ENCODE measurements at regions not wholly inside any gene's neighbourhood (a gene's known extent, or its start where the extent isn't known, plus 50 kb on each side); places are given as distances from the start of the nearest gene placed in this dataset.

DNA sequence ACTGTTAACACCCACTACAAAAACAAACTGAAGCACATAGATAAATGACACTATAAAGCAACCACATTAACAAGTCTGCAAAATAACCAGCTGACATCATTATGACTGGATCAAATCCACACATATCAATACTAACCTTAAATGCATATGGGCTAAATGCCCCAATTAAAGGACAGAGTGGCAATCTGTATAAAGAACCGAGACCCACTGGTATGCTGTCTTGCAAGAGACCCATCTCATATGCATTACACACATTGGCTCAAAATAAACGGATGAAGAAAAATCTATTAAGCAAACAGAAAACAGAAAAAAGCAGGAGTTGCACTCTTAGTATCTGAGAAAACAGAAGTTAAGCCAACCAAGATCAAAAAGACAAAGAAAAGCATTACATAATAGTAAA, 1375.4 kb downstream of the ZPLD1 start:
- TF ChIP-seq CTCF (IDR thresholded peaks at IDR 0.05; ENCODE audit: low read depth, low read length) (no peak), POLR2A (IDR thresholded peaks at IDR 0.05; ENCODE audit: extremely low read depth, insufficient read length) (no peak)
- TF ChIP-seq, protein P1, sequence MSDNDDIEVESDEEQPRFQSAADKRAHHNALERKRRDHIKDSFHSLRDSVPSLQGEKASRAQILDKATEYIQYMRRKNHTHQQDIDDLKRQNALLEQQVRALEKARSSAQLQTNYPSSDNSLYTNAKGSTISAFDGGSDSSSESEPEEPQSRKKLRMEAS (IDR thresholded peaks at IDR 0.05; ENCODE audit: low read depth, low read length) = no peak

Measured in NB4 (cell line).